B cell (primary cell): ENCODE measurements at regions not wholly inside any gene's neighbourhood (a gene's known extent, or its start where the extent isn't known, plus 50 kb on each side); places are given as distances from the start of the nearest gene placed in this dataset.

Experiments
- ATAC-seq: fragments of 200-7000 bp; cut with Tn5 transposase; one replicate; pipeline ENCODE4 v1.10.0; 2021; ENCODE audit warnings: low read depth, mild to moderate bottlenecking, moderate number of reproducible peaks, moderate library complexity
- CTCF ChIA-PET: fragments of 350-600 bp; sonication (Branson Sonifier 250); formaldehyde crosslinking; loops from one replicate; lab custom pipeline; 2021; ENCODE audit warnings: antibody characterized with exemption, inconsistent platforms; lab: Charles Lee
- POLR2A ChIA-PET: fragments of 350-600 bp; sonication (Branson Sonifier 250); formaldehyde crosslinking; loops from one replicate; lab custom pipeline; 2021; ENCODE audit warnings: antibody characterized with exemption; lab: Charles Lee
- DNase-seq: peaks from one replicate; pipeline ENCODE4 v3.0.0; 2013
- H2AFZ ChIP-seq: 2 replicates; pipeline ENCODE4 v1.6.1; 2012; ENCODE audit warnings: mild to moderate bottlenecking, low read depth, low read length; ENCODE audit not compliant: insufficient read depth, poor library complexity, severe bottlenecking
- H3K27ac ChIP-seq, 2 donors: 1 replicate in 1 of 2; 2 replicates in 1 of 2; pipeline ENCODE4 v1.5.1; 2012 to 2013; ENCODE audit warnings: low read length in 2 of 2, mild to moderate bottlenecking in 2 of 2, moderate library complexity in 1 of 2
- H3K27me3 ChIP-seq, 4 experiments: fragments of 200-600 bp in 1 of 4; sonication (generic) in 1 of 4; replicated peaks in 1 of 4; 1 replicate in 2 of 4; 2 replicates in 2 of 4; pipeline versions ENCODE4 v1.6.1 to v1.7.0; 2013 to 2016; ENCODE audit warnings: low read length in 3 of 4, mild to moderate bottlenecking in 2 of 4, mixed read lengths in 1 of 4, moderate library complexity in 1 of 4; ENCODE audit not compliant: insufficient read depth in 4 of 4, control insufficient read depth in 3 of 4; ENCODE audit errors: control extremely low read depth in 1 of 4
- H3K36me3 ChIP-seq, 2 experiments: replicated peaks in 1 of 2; 1 replicate in 1 of 2; 2 replicates in 1 of 2; pipeline versions ENCODE4 v1.6.1 to v1.7.1; 2013; ENCODE audit warnings: low read length in 1 of 2; ENCODE audit not compliant: insufficient read depth in 2 of 2, control insufficient read depth in 1 of 2; ENCODE audit errors: control extremely low read depth in 1 of 2, extremely low read depth in 1 of 2
- H3K4me1 ChIP-seq, 2 donors: fragments of 200-600 bp in 1 of 2; sonication (generic) in 1 of 2; 1 replicate in 1 of 2; 2 replicates in 1 of 2; pipeline versions ENCODE4 v1.5.1 to v1.6.1; 2013 to 2017; ENCODE audit warnings: low read length in 2 of 2; ENCODE audit not compliant: control insufficient read depth in 2 of 2, insufficient read depth in 2 of 2
- H3K4me2 ChIP-seq: replicated peaks from 2 replicates; pipeline ENCODE3; 2012; ENCODE audit warnings: mild to moderate bottlenecking, low read depth, low read length; ENCODE audit not compliant: poor library complexity, severe bottlenecking
- H3K4me3 ChIP-seq, 5 experiments: fragments of 200-600 bp in 1 of 5; sonication (generic) in 1 of 5; 1 replicate in 3 of 5; 2 replicates in 2 of 5; pipeline versions ENCODE4 v1.5.1 to v1.7.0; 2011 to 2016; ENCODE audit warnings: low read length in 4 of 5, mild to moderate bottlenecking in 4 of 5, low read depth in 2 of 5, control low read depth in 1 of 5, moderate library complexity in 1 of 5; ENCODE audit not compliant: insufficient read depth in 1 of 5; ENCODE audit errors: control extremely low read depth in 1 of 5, extremely low read depth in 1 of 5
- H3K79me2 ChIP-seq: fragments of 200-600 bp; sonication (generic); one replicate; pipeline ENCODE4 v1.6.0; 2016; ENCODE audit warnings: low read length; ENCODE audit not compliant: control insufficient read depth, insufficient read depth
- H3K9ac ChIP-seq: fragments of 200-600 bp; sonication (generic); 2 replicates; pipeline ENCODE4 v1.6.1; 2017; ENCODE audit warnings: mild to moderate bottlenecking, low read length, moderate library complexity
- H3K9me3 ChIP-seq, 3 donors: one replicate each; pipeline versions ENCODE4 v1.6.1 to v1.7.1; 2013; ENCODE audit warnings: low read length in 2 of 3; ENCODE audit not compliant: control insufficient read depth in 2 of 3, insufficient read depth in 1 of 3; ENCODE audit errors: control extremely low read depth in 1 of 3
- H4K20me1 ChIP-seq: 2 replicates; pipeline ENCODE4 v1.6.0; 2012; ENCODE audit warnings: mild to moderate bottlenecking, low read length; ENCODE audit not compliant: insufficient read depth, control insufficient read depth, poor library complexity, severe bottlenecking
- H3K27ac Mint-ChIP-seq: one replicate; pipeline ENCODE4 v1.8.0; 2021; ENCODE audit warnings: mixed read lengths
- H3K27me3 Mint-ChIP-seq: one replicate; pipeline ENCODE4 v1.8.0; 2021; ENCODE audit warnings: mixed read lengths
- H3K4me1 Mint-ChIP-seq: one replicate; pipeline ENCODE4 v1.8.0; 2021; ENCODE audit warnings: mixed read lengths
- H3K4me3 Mint-ChIP-seq: one replicate; pipeline ENCODE4 v1.8.0; 2021; ENCODE audit warnings: mixed read lengths
- H3K9me3 Mint-ChIP-seq: one replicate; pipeline ENCODE4 v1.8.0; 2022; ENCODE audit warnings: mixed read lengths; ENCODE audit not compliant: insufficient read depth
- EZH2 ChIP-seq: IDR thresholded peaks from 2 replicates; pipeline ENCODE4 v1.6.1; 2012; ENCODE audit warnings: borderline replicate concordance, low read depth, mild to moderate bottlenecking, moderate library complexity, low read length; ENCODE audit not compliant: insufficient read depth, poor library complexity, severe bottlenecking
- WGBS: methylation state at CpG from one replicate; pipeline ENCODE4 v1.1.5; 2013; ENCODE audit warnings: missing lambda C conversion rate; ENCODE audit not compliant: insufficient coverage; 5-methylcytosine and 5-hydroxymethylcytosine counted together
- intact Hi-C: fragments of 100-400 bp; cut with micrococcal nuclease; formaldehyde crosslinking; loops from one replicate; pipeline ENCODE4 v1.10.0; 2022
- TF ChIP-seq, protein P1 (sequence below): fragments of 200-600 bp; IDR thresholded peaks from one replicate; pipeline ENCODE4 v1.8.0; 2022; ENCODE audit warnings: antibody characterized with exemption, mild to moderate bottlenecking

- no peaks in the 10 kb centered on the region for H3K36me3 ChIP-seq
- WGBS, result 92% methylated on average over 3 of the region's 3 CpGs
- H3K27me3 Mint-ChIP-seq, result peaks cover 3% of the 10 kb centered on the region
- no peak overlapping the region for H3K27ac ChIP-seq
- H4K20me1 ChIP-seq, result no peaks in the 10 kb centered on the region
- H3K27me3 ChIP-seq, result no peaks in the 10 kb centered on the region
- H3K9ac ChIP-seq, result no peak overlapping the region
- POLR2A ChIA-PET, result no interaction called here
- H3K9me3 Mint-ChIP-seq, result no peaks in the 10 kb centered on the region
- peaks cover 0 to 5% of the 10 kb centered on the region in 2 donors for H3K4me1 ChIP-seq
- no peak overlapping the region for H3K4me3 Mint-ChIP-seq
- TF ChIP-seq EZH2, result no peak
- TF ChIP-seq, protein P1, sequence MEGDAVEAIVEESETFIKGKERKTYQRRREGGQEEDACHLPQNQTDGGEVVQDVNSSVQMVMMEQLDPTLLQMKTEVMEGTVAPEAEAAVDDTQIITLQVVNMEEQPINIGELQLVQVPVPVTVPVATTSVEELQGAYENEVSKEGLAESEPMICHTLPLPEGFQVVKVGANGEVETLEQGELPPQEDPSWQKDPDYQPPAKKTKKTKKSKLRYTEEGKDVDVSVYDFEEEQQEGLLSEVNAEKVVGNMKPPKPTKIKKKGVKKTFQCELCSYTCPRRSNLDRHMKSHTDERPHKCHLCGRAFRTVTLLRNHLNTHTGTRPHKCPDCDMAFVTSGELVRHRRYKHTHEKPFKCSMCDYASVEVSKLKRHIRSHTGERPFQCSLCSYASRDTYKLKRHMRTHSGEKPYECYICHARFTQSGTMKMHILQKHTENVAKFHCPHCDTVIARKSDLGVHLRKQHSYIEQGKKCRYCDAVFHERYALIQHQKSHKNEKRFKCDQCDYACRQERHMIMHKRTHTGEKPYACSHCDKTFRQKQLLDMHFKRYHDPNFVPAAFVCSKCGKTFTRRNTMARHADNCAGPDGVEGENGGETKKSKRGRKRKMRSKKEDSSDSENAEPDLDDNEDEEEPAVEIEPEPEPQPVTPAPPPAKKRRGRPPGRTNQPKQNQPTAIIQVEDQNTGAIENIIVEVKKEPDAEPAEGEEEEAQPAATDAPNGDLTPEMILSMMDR, result no peak
- no peaks in the 10 kb centered on the region for H3K79me2 ChIP-seq
- H3K4me2 ChIP-seq, result no peak overlapping the region
- DNase-seq, result no peak
- no peak overlapping the region for H2AFZ ChIP-seq
- intact Hi-C loops, result no loop called here
- CTCF ChIA-PET, result interaction anchor here (0.8 kb wide), 1 partner anchor 31 kb away, joined by 3 read pairs; no protein-coding TSS in a partner anchor
- H3K27ac Mint-ChIP-seq, result no peak overlapping the region
- H3K4me3 ChIP-seq, result no peak overlapping the region
- no peak for ATAC-seq
- H3K4me1 Mint-ChIP-seq, result no peaks in the 10 kb centered on the region
- H3K9me3 ChIP-seq, result no peaks in the 10 kb centered on the region
Measured at GRCh38 chr22:22067192-22067591, 84.6 kb upstream of the TOP3B start.

GRCh38 chr22:22064580-22064979, 82.0 kb upstream of the TOP3B start:
- DNase-seq (no peak), ATAC-seq (no peak)
- POLR2A ChIA-PET, result no interaction called here
- Histone ChIP-seq H3K36me3 (no peaks in the 10 kb centered on the region), H2AFZ (no peak overlapping the region), H3K4me1 (peaks cover 16 to 17% of the 10 kb centered on the region in 2 donors), H3K27me3 (no peaks in the 10 kb centered on the region), H3K4me3 (no peak overlapping the region), H3K4me2 (no peak overlapping the region), H3K9me3 (no peaks in the 10 kb centered on the region), H3K27ac (no peak overlapping the region), H3K9ac (no peak overlapping the region), H4K20me1 (no peaks in the 10 kb centered on the region), H3K79me2 (no peaks in the 10 kb centered on the region)
- H3K9me3 Mint-ChIP-seq, result no peaks in the 10 kb centered on the region
- H3K4me1 Mint-ChIP-seq, result peaks cover 17% of the 10 kb centered on the region
- H3K27me3 Mint-ChIP-seq, result peaks cover 3% of the 10 kb centered on the region
- CTCF ChIA-PET, result interaction anchor here (0.7 to 2.1 kb wide), 4 partner anchors 22 to 279 kb away, joined by 3 to 6 read pairs (median 4); no protein-coding TSS in a partner anchor
- TF ChIP-seq EZH2, result no peak
- TF ChIP-seq, protein P1, result no peak
- intact Hi-C loops, result no loop called here
- H3K4me3 Mint-ChIP-seq, result no peak overlapping the region
- H3K27ac Mint-ChIP-seq, result no peak overlapping the region
